ENCODE measurements at regions not wholly inside any gene's neighbourhood (a gene's known extent, or its start where the extent isn't known, plus 50 kb on each side); places are given as distances from the start of the nearest gene placed in this dataset.

- Mint-ChIP-seq H3K4me3 (ENCODE audit: unreplicated experiment) (no peak overlapping the region), H3K4me1 (ENCODE audit: unreplicated experiment) (no peaks in the 10 kb centered on the region), H3K27ac (ENCODE audit: unreplicated experiment) (no peak overlapping the region), H3K36me3 (ENCODE audit: low read depth, unreplicated experiment) (no peaks in the 10 kb centered on the region), H3K9me3 (ENCODE audit: unreplicated experiment) (no peaks in the 10 kb centered on the region), H3K27me3 (ENCODE audit: unreplicated experiment) (no peaks in the 10 kb centered on the region)
- DNase-seq (ENCODE audit: low spot score), result no peak
- no peak for TF ChIP-seq CTCF (IDR thresholded peaks at IDR 0.05; ENCODE audit: unreplicated experiment)
Measured at GRCh38 chr5:61805101-61805500, 473.0 kb downstream of the ZSWIM6 start.

- DNase-seq (ENCODE audit: low spot score), result no peak
- Mint-ChIP-seq H3K4me1 (ENCODE audit: unreplicated experiment) (no peaks in the 10 kb centered on the region), H3K36me3 (ENCODE audit: low read depth, unreplicated experiment) (no peaks in the 10 kb centered on the region), H3K27ac (ENCODE audit: unreplicated experiment) (no peak overlapping the region), H3K4me3 (ENCODE audit: unreplicated experiment) (no peak overlapping the region), H3K9me3 (ENCODE audit: unreplicated experiment) (no peaks in the 10 kb centered on the region), H3K27me3 (ENCODE audit: unreplicated experiment) (peaks cover 2% of the 10 kb centered on the region)
- no peak for TF ChIP-seq CTCF (IDR thresholded peaks at IDR 0.05; ENCODE audit: unreplicated experiment)
Measured at GRCh38 chr5:61806491-61807020, 474.5 kb downstream of the ZSWIM6 start.

- no peaks in the 10 kb centered on the region for H3K4me1 Mint-ChIP-seq (ENCODE audit: unreplicated experiment)
- H3K4me3 Mint-ChIP-seq (ENCODE audit: unreplicated experiment), result no peak overlapping the region
- H3K27ac Mint-ChIP-seq (ENCODE audit: unreplicated experiment), result no peak overlapping the region
- DNase-seq (ENCODE audit: low spot score), result no peak
- no peak for TF ChIP-seq CTCF (IDR thresholded peaks at IDR 0.05; ENCODE audit: unreplicated experiment)
- H3K36me3 Mint-ChIP-seq (ENCODE audit: low read depth, unreplicated experiment), result no peaks in the 10 kb centered on the region
- peaks cover 3% of the 10 kb centered on the region for H3K27me3 Mint-ChIP-seq (ENCODE audit: unreplicated experiment)
- H3K9me3 Mint-ChIP-seq (ENCODE audit: unreplicated experiment), result no peaks in the 10 kb centered on the region
Measured at GRCh38 chr5:61808091-61808490, 476.0 kb downstream of the ZSWIM6 start.

GRCh38 chr5:61808909-61809308 is 476.9 kb downstream of the ZSWIM6 start:
- Mint-ChIP-seq H3K4me1 (ENCODE audit: unreplicated experiment) (no peaks in the 10 kb centered on the region), H3K9me3 (ENCODE audit: unreplicated experiment) (no peaks in the 10 kb centered on the region), H3K27ac (ENCODE audit: unreplicated experiment) (no peak overlapping the region), H3K27me3 (ENCODE audit: unreplicated experiment) (peaks cover 3% of the 10 kb centered on the region), H3K4me3 (ENCODE audit: unreplicated experiment) (no peak overlapping the region), H3K36me3 (ENCODE audit: low read depth, unreplicated experiment) (no peaks in the 10 kb centered on the region)
- TF ChIP-seq CTCF (IDR thresholded peaks at IDR 0.05; ENCODE audit: unreplicated experiment), result no peak
- DNase-seq (ENCODE audit: low spot score), result no peak

GRCh38 chr5:61809651-61810050 is 477.6 kb downstream of the ZSWIM6 start:
- Mint-ChIP-seq H3K36me3 (ENCODE audit: low read depth, unreplicated experiment) (no peaks in the 10 kb centered on the region), H3K27ac (ENCODE audit: unreplicated experiment) (no peak overlapping the region), H3K27me3 (ENCODE audit: unreplicated experiment) (peaks cover 3% of the 10 kb centered on the region), H3K4me3 (ENCODE audit: unreplicated experiment) (no peak overlapping the region), H3K4me1 (ENCODE audit: unreplicated experiment) (peaks cover under 1% of the 10 kb centered on the region), H3K9me3 (ENCODE audit: unreplicated experiment) (no peaks in the 10 kb centered on the region)
- no peak for DNase-seq (ENCODE audit: low spot score)
- TF ChIP-seq CTCF (IDR thresholded peaks at IDR 0.05; ENCODE audit: unreplicated experiment), result no peak
